Neural progenitor cell (in vitro differentiated cells): ENCODE measurements at regions not wholly inside any gene's neighbourhood (a gene's known extent, or its start where the extent isn't known, plus 50 kb on each side); places are given as distances from the start of the nearest gene placed in this dataset.
"Not testable (repeated sequence)": the region's sequence is repeated elsewhere in the genome, so short reads cannot be mapped to it uniquely, and the experiment has no call there.

Experiments
- DNase-seq: peaks from one replicate; pipeline ENCODE4 v3.0.0-alpha.2; 2016; ENCODE audit warnings: low spot score
- H2AFZ ChIP-seq: fragments of 200-600 bp; sonication (generic); replicated peaks from 2 replicates; pipeline ENCODE4 v1.6.1; 2016; ENCODE audit warnings: antibody characterized with exemption
- H3F3A ChIP-seq: fragments of 200-600 bp; sonication (generic); 2 replicates; pipeline ENCODE4 v1.6.1; 2016; ENCODE audit warnings: antibody characterized with exemption, low read depth
- H3K27ac ChIP-seq: fragments of 200-600 bp; sonication (generic); 2 replicates; pipeline ENCODE4 v1.5.1; 2016; ENCODE audit warnings: mild to moderate bottlenecking
- H3K27me3 ChIP-seq: fragments of 200-600 bp; sonication (generic); 2 replicates; pipeline ENCODE4 v1.6.1; 2016; ENCODE audit warnings: mild to moderate bottlenecking, moderate library complexity
- H3K36me3 ChIP-seq: fragments of 200-600 bp; sonication (generic); 2 replicates; pipeline ENCODE4 v1.5.1; 2016
- H3K4me1 ChIP-seq: fragments of 200-600 bp; sonication (generic); 2 replicates; pipeline ENCODE4 v1.6.1; 2016; ENCODE audit warnings: mixed run types
- H3K4me2 ChIP-seq: fragments of 200-600 bp; sonication (generic); 2 replicates; pipeline ENCODE4 v1.6.1; 2016
- H3K4me3 ChIP-seq: fragments of 200-600 bp; sonication (generic); 2 replicates; pipeline ENCODE4 v1.5.1; 2016
- H3K79me2 ChIP-seq: fragments of 200-600 bp; sonication (generic); 2 replicates; pipeline ENCODE4 v1.6.1; 2016; ENCODE audit warnings: low read depth
- H3K9ac ChIP-seq: fragments of 200-600 bp; sonication (generic); 2 replicates; pipeline ENCODE4 v1.6.1; 2016
- H3K9me3 ChIP-seq: fragments of 200-600 bp; sonication (generic); 2 replicates; pipeline ENCODE4 v1.5.1; 2016; ENCODE audit warnings: low read depth
- H4K20me1 ChIP-seq: fragments of 200-600 bp; sonication (generic); 2 replicates; pipeline ENCODE4 v1.6.1; 2016; ENCODE audit warnings: low read depth
- H3K27ac Mint-ChIP-seq: 3 replicates; pipeline ENCODE4 v1.8.0; 2021; ENCODE audit warnings: mixed read lengths
- H3K27me3 Mint-ChIP-seq: 2 replicates; pipeline ENCODE4 v1.8.0; 2022; ENCODE audit warnings: low read depth, mild to moderate bottlenecking, inconsistent platforms, moderate library complexity, mixed read lengths; ENCODE audit not compliant: insufficient read depth
- H3K36me3 Mint-ChIP-seq: 3 replicates; pipeline ENCODE4 v1.8.0; 2021; ENCODE audit warnings: mixed read lengths
- H3K4me1 Mint-ChIP-seq: 3 replicates; pipeline ENCODE4 v1.8.0; 2021; ENCODE audit warnings: mixed read lengths
- H3K4me3 Mint-ChIP-seq: 3 replicates; pipeline ENCODE4 v1.8.0; 2021; ENCODE audit warnings: mild to moderate bottlenecking, moderate library complexity, mixed read lengths
- H3K9me3 Mint-ChIP-seq: 3 replicates; pipeline ENCODE4 v1.8.0; 2020; ENCODE audit warnings: mixed read lengths
- EZH2 ChIP-seq: fragments of 200-600 bp; sonication (generic); IDR thresholded peaks from 2 replicates; pipeline ENCODE4 v1.6.1; 2017; ENCODE audit warnings: antibody characterized with exemption, mild to moderate bottlenecking, moderate library complexity
- EZH2phosphoT487 ChIP-seq: fragments of 200-600 bp; sonication (generic); IDR thresholded peaks from 2 replicates; pipeline ENCODE4 v1.6.1; 2017; ENCODE audit warnings: antibody characterized with exemption
- TF ChIP-seq, protein P1 (sequence below): fragments of 200-600 bp; sonication (generic); IDR thresholded peaks from 2 replicates; pipeline ENCODE4 v1.5.1; 2017; ENCODE audit warnings: antibody characterized with exemption, mild to moderate bottlenecking

DNA sequence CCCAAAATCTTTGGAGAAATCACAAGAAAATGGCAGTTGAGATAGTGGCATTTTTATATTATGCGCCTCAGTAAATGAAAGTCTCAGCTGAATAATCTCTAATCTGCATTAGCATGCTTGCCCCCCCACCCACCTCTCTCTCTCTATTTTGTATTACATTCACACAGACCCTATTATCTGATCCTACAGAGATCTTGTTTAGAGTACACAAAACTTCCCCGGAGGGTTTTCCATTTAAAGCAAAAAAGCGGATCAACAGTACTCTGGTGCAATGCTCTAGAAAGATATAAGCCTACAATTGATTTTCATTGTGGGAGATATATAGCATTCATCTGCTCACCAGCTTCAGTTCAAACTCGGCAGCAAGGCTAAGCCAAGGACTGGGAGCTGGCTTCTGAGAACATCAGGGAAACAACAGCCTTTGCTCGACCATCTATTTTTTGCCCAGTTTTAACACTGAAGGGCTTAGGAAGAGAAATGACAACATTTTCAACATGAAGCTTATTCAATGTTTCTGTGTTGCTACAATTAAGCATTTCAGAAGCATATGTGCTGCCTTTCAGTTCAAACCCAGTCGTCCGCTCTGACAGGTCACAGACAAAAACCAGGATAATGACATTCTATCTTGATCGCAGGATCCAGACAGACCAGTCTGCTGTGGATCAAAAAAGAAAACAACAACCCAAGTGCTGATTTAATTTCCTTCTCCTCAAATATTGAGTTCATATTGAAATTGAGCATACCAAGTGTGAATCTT lies 137.6 kb upstream of the ATXN1 start:
- no peaks in the 10 kb centered on the region for H3K27me3 ChIP-seq
- no peak overlapping the region for H3K27ac ChIP-seq
- Mint-ChIP-seq H3K27ac (no peak overlapping the region), H3K9me3 (peaks cover 2% of the 10 kb centered on the region), H3K27me3 (peaks cover 2% of the 10 kb centered on the region), H3K36me3 (no peaks in the 10 kb centered on the region), H3K4me3 (no peak overlapping the region), H3K4me1 (peaks cover 12% of the 10 kb centered on the region)
- DNase-seq, result no peak
- no peaks in the 10 kb centered on the region for H3K9me3 ChIP-seq
- no peak overlapping the region for H3K4me3 ChIP-seq
- H3K9ac ChIP-seq, result no peak overlapping the region
- no peaks in the 10 kb centered on the region for H3K4me1 ChIP-seq
- H3K4me2 ChIP-seq, result no peak overlapping the region
- no peaks in the 10 kb centered on the region for H3K36me3 ChIP-seq
- no peaks in the 10 kb centered on the region for H3K79me2 ChIP-seq
- H3F3A ChIP-seq, result no peaks in the 10 kb centered on the region
- no peaks in the 10 kb centered on the region for H4K20me1 ChIP-seq
- no peak overlapping the region for H2AFZ ChIP-seq
- TF ChIP-seq EZH2phosphoT487, result no peak
- no peak for TF ChIP-seq EZH2
- TF ChIP-seq, protein P1, sequence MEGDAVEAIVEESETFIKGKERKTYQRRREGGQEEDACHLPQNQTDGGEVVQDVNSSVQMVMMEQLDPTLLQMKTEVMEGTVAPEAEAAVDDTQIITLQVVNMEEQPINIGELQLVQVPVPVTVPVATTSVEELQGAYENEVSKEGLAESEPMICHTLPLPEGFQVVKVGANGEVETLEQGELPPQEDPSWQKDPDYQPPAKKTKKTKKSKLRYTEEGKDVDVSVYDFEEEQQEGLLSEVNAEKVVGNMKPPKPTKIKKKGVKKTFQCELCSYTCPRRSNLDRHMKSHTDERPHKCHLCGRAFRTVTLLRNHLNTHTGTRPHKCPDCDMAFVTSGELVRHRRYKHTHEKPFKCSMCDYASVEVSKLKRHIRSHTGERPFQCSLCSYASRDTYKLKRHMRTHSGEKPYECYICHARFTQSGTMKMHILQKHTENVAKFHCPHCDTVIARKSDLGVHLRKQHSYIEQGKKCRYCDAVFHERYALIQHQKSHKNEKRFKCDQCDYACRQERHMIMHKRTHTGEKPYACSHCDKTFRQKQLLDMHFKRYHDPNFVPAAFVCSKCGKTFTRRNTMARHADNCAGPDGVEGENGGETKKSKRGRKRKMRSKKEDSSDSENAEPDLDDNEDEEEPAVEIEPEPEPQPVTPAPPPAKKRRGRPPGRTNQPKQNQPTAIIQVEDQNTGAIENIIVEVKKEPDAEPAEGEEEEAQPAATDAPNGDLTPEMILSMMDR, result no peak

DNA sequence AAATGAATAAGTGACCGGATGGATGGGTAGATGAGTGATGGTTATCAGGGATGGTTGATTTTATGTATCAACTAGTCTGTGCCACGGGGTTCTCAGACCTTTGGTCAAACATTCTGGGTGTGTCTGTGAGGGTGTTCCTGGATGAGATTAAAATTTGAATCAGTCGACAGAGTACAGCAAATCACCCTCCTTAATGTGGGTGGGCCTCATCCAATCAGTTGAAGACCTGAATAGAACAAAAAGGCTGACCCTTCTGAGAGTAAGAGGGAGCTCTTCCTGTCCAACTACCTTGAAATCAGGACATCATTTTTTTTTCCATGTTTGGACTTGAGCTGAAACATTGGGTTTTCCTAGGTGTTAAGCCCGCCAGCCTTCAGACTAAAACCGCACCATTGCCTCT lies 136.4 kb upstream of the ATXN1 start:
- no peaks in the 10 kb centered on the region for H3K27me3 ChIP-seq
- no peak overlapping the region for H3K27ac ChIP-seq
- H3K9me3 ChIP-seq, result no peaks in the 10 kb centered on the region
- H3K4me1 Mint-ChIP-seq, result peaks cover 4% of the 10 kb centered on the region
- H3K9me3 Mint-ChIP-seq, result peaks cover 4% of the 10 kb centered on the region
- H2AFZ ChIP-seq, result no peak overlapping the region
- no peak overlapping the region for H3K27ac Mint-ChIP-seq
- H3K9ac ChIP-seq, result no peak overlapping the region
- no peak for TF ChIP-seq EZH2
- no peak for TF ChIP-seq EZH2phosphoT487
- TF ChIP-seq, protein P1, result no peak
- H3F3A ChIP-seq, result no peaks in the 10 kb centered on the region
- no peak overlapping the region for H3K4me3 Mint-ChIP-seq
- no peak overlapping the region for H3K4me2 ChIP-seq
- H4K20me1 ChIP-seq, result no peaks in the 10 kb centered on the region
- no peak overlapping the region for H3K4me3 ChIP-seq
- H3K4me1 ChIP-seq, result no peaks in the 10 kb centered on the region
- no peaks in the 10 kb centered on the region for H3K79me2 ChIP-seq
- H3K36me3 Mint-ChIP-seq, result no peaks in the 10 kb centered on the region
- peaks cover 2% of the 10 kb centered on the region for H3K27me3 Mint-ChIP-seq
- DNase-seq, result no peak
- no peaks in the 10 kb centered on the region for H3K36me3 ChIP-seq

DNA sequence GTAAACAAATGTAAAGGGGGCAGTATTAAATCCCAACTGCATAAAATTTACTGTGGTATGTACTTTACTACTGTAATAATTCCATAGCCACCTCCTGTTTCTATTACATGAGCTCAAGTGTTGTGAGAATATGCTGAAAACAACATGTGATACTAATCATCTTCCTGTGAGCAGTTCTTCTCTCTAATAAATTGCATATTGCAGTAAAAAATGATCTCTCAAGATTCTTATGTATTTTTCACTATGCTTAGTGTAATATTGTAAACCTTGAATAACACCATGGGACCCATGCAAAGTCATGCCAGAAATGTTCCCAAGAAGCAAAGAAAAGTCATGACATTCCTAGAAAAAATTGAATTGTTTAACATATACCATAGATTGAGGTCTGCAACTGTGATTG lies 133.0 kb upstream of the ATXN1 start:
- peaks cover 4% of the 10 kb centered on the region for H3K9me3 Mint-ChIP-seq
- H3K27ac Mint-ChIP-seq, result no peak overlapping the region
- no peak for TF ChIP-seq EZH2phosphoT487
- TF ChIP-seq, protein P1, result no peak
- no peak for TF ChIP-seq EZH2
- H3K36me3 Mint-ChIP-seq, result no peaks in the 10 kb centered on the region
- Histone ChIP-seq H3K27ac (no peak overlapping the region), H3K4me3 (no peak overlapping the region), H2AFZ (no peak overlapping the region), H3K9me3 (no peaks in the 10 kb centered on the region), H3K4me2 (no peak overlapping the region), H3F3A (no peaks in the 10 kb centered on the region), H3K36me3 (no peaks in the 10 kb centered on the region), H3K4me1 (no peaks in the 10 kb centered on the region), H3K27me3 (no peaks in the 10 kb centered on the region), H3K79me2 (no peaks in the 10 kb centered on the region), H4K20me1 (no peaks in the 10 kb centered on the region), H3K9ac (no peak overlapping the region)
- DNase-seq, result no peak
- H3K4me3 Mint-ChIP-seq, result no peak overlapping the region
- peaks cover 4% of the 10 kb centered on the region for H3K4me1 Mint-ChIP-seq
- H3K27me3 Mint-ChIP-seq, result peaks cover 2% of the 10 kb centered on the region

DNA sequence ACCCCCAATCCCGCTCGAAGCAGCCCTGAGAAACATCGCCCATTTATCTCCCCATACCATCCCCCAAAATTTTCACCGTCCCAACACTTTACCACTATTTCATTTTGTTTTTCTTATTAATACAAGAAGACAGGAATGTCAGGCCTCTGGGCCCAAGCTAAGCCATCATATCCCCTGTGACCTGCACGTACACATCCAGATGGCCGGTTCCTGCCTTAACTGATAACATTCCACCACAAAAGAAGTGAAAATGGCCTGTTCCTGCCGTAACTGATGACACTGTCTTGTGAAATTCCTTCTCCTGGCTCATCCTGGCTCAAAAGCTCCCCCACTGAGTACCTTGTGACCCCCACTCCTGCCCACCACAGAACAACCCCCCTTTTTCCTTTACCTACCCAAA lies 129.8 kb upstream of the ATXN1 start:
- not testable (repeated sequence) for H3F3A ChIP-seq, H3K79me2 ChIP-seq, H3K27ac Mint-ChIP-seq, H4K20me1 ChIP-seq, H2AFZ ChIP-seq, H3K4me1 Mint-ChIP-seq, DNase-seq, H3K4me1 ChIP-seq, H3K27me3 ChIP-seq, H3K9me3 ChIP-seq, H3K27me3 Mint-ChIP-seq, H3K4me3 ChIP-seq, H3K4me3 Mint-ChIP-seq, H3K9ac ChIP-seq, H3K36me3 ChIP-seq, H3K36me3 Mint-ChIP-seq, H3K4me2 ChIP-seq, H3K9me3 Mint-ChIP-seq, H3K27ac ChIP-seq
